ENCODE measurements at regions not wholly inside any gene's neighbourhood (a gene's known extent, or its start where the extent isn't known, plus 50 kb on each side); places are given as distances from the start of the nearest gene placed in this dataset.

DNA sequence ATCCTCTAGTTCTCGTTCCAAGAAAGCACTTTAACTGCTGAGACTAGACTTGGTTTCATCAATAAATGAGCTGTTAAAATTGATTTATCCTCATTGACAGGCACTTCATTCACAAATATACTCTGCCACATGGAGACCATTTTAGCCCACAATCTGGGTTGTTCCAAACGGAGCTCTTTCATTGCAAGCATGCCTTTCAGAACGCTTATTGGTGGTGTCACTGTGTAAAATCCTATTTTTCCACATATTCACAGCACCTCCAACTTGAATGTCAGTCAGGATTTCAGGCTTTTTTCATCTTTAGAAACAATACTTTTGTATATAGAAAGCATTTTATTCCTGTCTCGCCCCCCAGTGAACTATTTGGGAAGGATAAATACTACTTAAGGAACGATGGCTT lies 424.7 kb upstream of the NRP1 start:
- TF ChIP-seq POLR2A (IDR thresholded peaks at IDR 0.05), result no peak
- TF ChIP-seq, protein P1, sequence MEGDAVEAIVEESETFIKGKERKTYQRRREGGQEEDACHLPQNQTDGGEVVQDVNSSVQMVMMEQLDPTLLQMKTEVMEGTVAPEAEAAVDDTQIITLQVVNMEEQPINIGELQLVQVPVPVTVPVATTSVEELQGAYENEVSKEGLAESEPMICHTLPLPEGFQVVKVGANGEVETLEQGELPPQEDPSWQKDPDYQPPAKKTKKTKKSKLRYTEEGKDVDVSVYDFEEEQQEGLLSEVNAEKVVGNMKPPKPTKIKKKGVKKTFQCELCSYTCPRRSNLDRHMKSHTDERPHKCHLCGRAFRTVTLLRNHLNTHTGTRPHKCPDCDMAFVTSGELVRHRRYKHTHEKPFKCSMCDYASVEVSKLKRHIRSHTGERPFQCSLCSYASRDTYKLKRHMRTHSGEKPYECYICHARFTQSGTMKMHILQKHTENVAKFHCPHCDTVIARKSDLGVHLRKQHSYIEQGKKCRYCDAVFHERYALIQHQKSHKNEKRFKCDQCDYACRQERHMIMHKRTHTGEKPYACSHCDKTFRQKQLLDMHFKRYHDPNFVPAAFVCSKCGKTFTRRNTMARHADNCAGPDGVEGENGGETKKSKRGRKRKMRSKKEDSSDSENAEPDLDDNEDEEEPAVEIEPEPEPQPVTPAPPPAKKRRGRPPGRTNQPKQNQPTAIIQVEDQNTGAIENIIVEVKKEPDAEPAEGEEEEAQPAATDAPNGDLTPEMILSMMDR (IDR thresholded peaks at IDR 0.05), result no peak
- TF ChIP-seq EP300 (IDR thresholded peaks at IDR 0.05; ENCODE audit: low read depth), result no peak
- TF ChIP-seq POLR2AphosphoS5 (IDR thresholded peaks at IDR 0.05), result no peak
